ENCODE measurements at regions not wholly inside any gene's neighbourhood (a gene's known extent, or its start where the extent isn't known, plus 50 kb on each side); places are given as distances from the start of the nearest gene placed in this dataset.

- Histone ChIP-seq H3K27ac (no peak overlapping the region), H3K9me3 (no peaks in the 10 kb centered on the region), H3K4me1 (peaks cover 0 to 10% (median 0%) of the 10 kb centered on the region in 4 donors), H3K27me3 (no peaks in the 10 kb centered on the region), H3K4me3 (no peak overlapping the region), H3K36me3 (no peaks in the 10 kb centered on the region)
- no peak for TF ChIP-seq POLR2A (IDR thresholded peaks at IDR 0.05)
- no peak for TF ChIP-seq CTCF (IDR thresholded peaks at IDR 0.05)
- no peak for DNase-seq
Observed at GRCh38 chr13:34152409-34152808, 334.5 kb downstream of the RFC3 start.

- Histone ChIP-seq H3K4me3 (no peak overlapping the region), H3K36me3 (no peaks in the 10 kb centered on the region), H3K4me1 (peaks cover 0 to 13% (median 0%) of the 10 kb centered on the region in 4 donors), H3K9me3 (no peaks in the 10 kb centered on the region), H3K27ac (no peak overlapping the region), H3K27me3 (no peaks in the 10 kb centered on the region)
- TF ChIP-seq CTCF (IDR thresholded peaks at IDR 0.05) (no peak), POLR2A (IDR thresholded peaks at IDR 0.05) (no peak)
- DNase-seq, result no peak
Observed at GRCh38 chr13:34152996-34153395, 335.0 kb downstream of the RFC3 start.

- no peaks in the 10 kb centered on the region for H3K9me3 ChIP-seq
- H3K4me1 ChIP-seq, result peaks cover 0 to 13% (median 0%) of the 10 kb centered on the region in 4 donors
- no peaks in the 10 kb centered on the region for H3K36me3 ChIP-seq
- TF ChIP-seq POLR2A (IDR thresholded peaks at IDR 0.05) (no peak), CTCF (IDR thresholded peaks at IDR 0.05) (no peak)
- no peak for DNase-seq
- no peak overlapping the region for H3K27ac ChIP-seq
- H3K4me3 ChIP-seq, result no peak overlapping the region
- H3K27me3 ChIP-seq, result no peaks in the 10 kb centered on the region
Observed at GRCh38 chr13:34153428-34154180, 335.7 kb downstream of the RFC3 start.

GRCh38 chr13:34155931-34156607 lies 338.1 kb downstream of the RFC3 start:
- peaks cover 0 to 13% (median 0%) of the 10 kb centered on the region in 4 donors for H3K4me1 ChIP-seq
- H3K4me3 ChIP-seq, result no peak overlapping the region
- no peak overlapping the region for H3K27ac ChIP-seq
- no peak for TF ChIP-seq CTCF (IDR thresholded peaks at IDR 0.05)
- no peak for TF ChIP-seq POLR2A (IDR thresholded peaks at IDR 0.05)
- no peak for DNase-seq
- H3K9me3 ChIP-seq, result no peaks in the 10 kb centered on the region
- H3K36me3 ChIP-seq, result no peaks in the 10 kb centered on the region
- no peaks in the 10 kb centered on the region for H3K27me3 ChIP-seq

- H3K4me1 ChIP-seq, result peaks cover 0 to 13% (median 0%) of the 10 kb centered on the region in 4 donors
- TF ChIP-seq CTCF (IDR thresholded peaks at IDR 0.05) (no peak), POLR2A (IDR thresholded peaks at IDR 0.05) (no peak)
- no peak overlapping the region for H3K4me3 ChIP-seq
- H3K9me3 ChIP-seq, result no peaks in the 10 kb centered on the region
- peak in 2 of 3 donors; percentile 62 to 76 for DNase-seq
- no peaks in the 10 kb centered on the region for H3K27me3 ChIP-seq
- H3K27ac ChIP-seq, result no peak overlapping the region
- H3K36me3 ChIP-seq, result no peaks in the 10 kb centered on the region
Observed at GRCh38 chr13:34156841-34157365, 339.0 kb downstream of the RFC3 start.

Data from Peyer's patch (tissue), 4 donors.